IMR-90 (cell line): ENCODE measurements at regions not wholly inside any gene's neighbourhood (a gene's known extent, or its start where the extent isn't known, plus 50 kb on each side); places are given as distances from the start of the nearest gene placed in this dataset.

ENCODE experiments used
- ATAC-seq: fragments of 200-7000 bp; cut with Tn5 transposase; 2 replicates; pipeline ENCODE4 v1.9.1; 2020; ENCODE audit warnings: low read depth, mild to moderate bottlenecking, moderate library complexity
- BruUV-seq: library from RNA; stranded (reverse); fragments of 400-500 nt; replicated peaks from 2 replicates; lab custom pipeline; 2021; lab: Mats Ljungman, UMichigan
- CTCF ChIA-PET: fragments of 300-600 bp; formaldehyde crosslinking; extraction: SDS; loops from one replicate; lab custom pipeline; 2021; ENCODE audit warnings: antibody characterized with exemption; lab: Yijun Ruan, JAX
- POLR2A ChIA-PET: fragments of 300-600 bp; sonication (Branson Sonifier 250); formaldehyde crosslinking; loops from one replicate; lab custom pipeline; 2022; ENCODE audit warnings: antibody characterized with exemption; ENCODE audit not compliant: unreplicated experiment; lab: Charles Lee
- DNase-seq: peaks from one replicate; pipeline ENCODE4 v3.0.0; 2013
- H2AFZ ChIP-seq: replicated peaks from 2 replicates; pipeline ENCODE3; 2013; ENCODE audit warnings: low read length, mild to moderate bottlenecking; ENCODE audit not compliant: poor library complexity
- H2AK5ac ChIP-seq: 2 replicates; pipeline ENCODE4 v1.6.1; 2013; ENCODE audit warnings: low read depth, low read length, inconsistent platforms
- H2AK9ac ChIP-seq: replicated peaks from 2 replicates; pipeline ENCODE3; 2013; ENCODE audit warnings: mild to moderate bottlenecking, low read depth, low read length, moderate library complexity; ENCODE audit not compliant: poor library complexity
- H2BK120ac ChIP-seq: 2 replicates; pipeline ENCODE4 v1.6.1; 2013; ENCODE audit warnings: low read depth, low read length, inconsistent platforms
- H2BK15ac ChIP-seq: 3 replicates; pipeline ENCODE4 v1.6.1; 2013; ENCODE audit warnings: low read depth, low read length, inconsistent platforms
- H2BK20ac ChIP-seq: 2 replicates; pipeline ENCODE4 v1.6.1; 2013; ENCODE audit warnings: low read depth, mild to moderate bottlenecking, inconsistent platforms, low read length, moderate library complexity
- H2BK5ac ChIP-seq: 2 replicates; pipeline ENCODE4 v1.6.1; 2013; ENCODE audit warnings: mild to moderate bottlenecking, low read depth, low read length, inconsistent platforms; ENCODE audit not compliant: poor library complexity, severe bottlenecking
- H3K14ac ChIP-seq: replicated peaks from 2 replicates; pipeline ENCODE4 v1.6.1; 2013; ENCODE audit warnings: low read depth, low read length, inconsistent platforms
- H3K18ac ChIP-seq: 2 replicates; pipeline ENCODE4 v1.6.1; 2013; ENCODE audit warnings: low read depth, low read length, control low read depth
- H3K23ac ChIP-seq: 2 replicates; pipeline ENCODE4 v1.6.1; 2013; ENCODE audit warnings: low read depth, low read length, inconsistent platforms
- H3K27ac ChIP-seq: 2 replicates; pipeline ENCODE4 v1.5.1; 2013; ENCODE audit warnings: mild to moderate bottlenecking, control low read depth, low read length; ENCODE audit not compliant: insufficient read depth
- H3K27me3 ChIP-seq: 2 replicates; pipeline ENCODE4 v1.6.1; 2013; ENCODE audit warnings: low read length; ENCODE audit not compliant: control insufficient read depth, insufficient read depth
- H3K36me3 ChIP-seq: 2 replicates; pipeline ENCODE4 v1.6.1; 2013; ENCODE audit warnings: low read length, mixed read lengths; ENCODE audit not compliant: control insufficient read depth, insufficient read depth
- H3K4ac ChIP-seq: 2 replicates; pipeline ENCODE4 v1.6.1; 2013; ENCODE audit warnings: low read depth, low read length, inconsistent platforms
- H3K4me1 ChIP-seq: 2 replicates; pipeline ENCODE4 v1.6.1; 2013; ENCODE audit warnings: low read length, mixed read lengths; ENCODE audit not compliant: control insufficient read depth, insufficient read depth
- H3K4me2 ChIP-seq: 2 replicates; pipeline ENCODE4 v1.6.1; 2013; ENCODE audit warnings: low read depth, mild to moderate bottlenecking, control low read depth, low read length, moderate library complexity
- H3K4me3 ChIP-seq: 2 replicates; pipeline ENCODE4 v1.5.1; 2013; ENCODE audit warnings: low read depth, mild to moderate bottlenecking, control low read depth, low read length, moderate library complexity; ENCODE audit not compliant: insufficient read depth
- H3K56ac ChIP-seq: 2 replicates; pipeline ENCODE4 v1.6.1; 2013; ENCODE audit warnings: low read length, inconsistent platforms; ENCODE audit not compliant: insufficient read depth; ENCODE audit errors: extremely low read depth
- H3K79me1 ChIP-seq, 2 experiments: 2 replicates each; pipeline ENCODE4 v1.6.1; 2013; ENCODE audit warnings: low read length in 2 of 2, inconsistent platforms in 1 of 2, low read depth in 1 of 2
- H3K9ac ChIP-seq: 2 replicates; pipeline ENCODE4 v1.6.1; 2013; ENCODE audit warnings: low read depth, low read length, control low read depth
- H3K9me1 ChIP-seq: 2 replicates; pipeline ENCODE4 v1.6.1; 2013; ENCODE audit warnings: low read length, inconsistent platforms; ENCODE audit not compliant: insufficient read depth
- H3K9me3 ChIP-seq: 2 replicates; pipeline ENCODE4 v1.6.1; 2013; ENCODE audit warnings: low read length; ENCODE audit not compliant: control insufficient read depth, insufficient read depth
- H4K20me1 ChIP-seq: 2 replicates; pipeline ENCODE4 v1.6.1; 2013; ENCODE audit warnings: low read length, inconsistent platforms; ENCODE audit not compliant: insufficient read depth
- H4K5ac ChIP-seq: 2 replicates; pipeline ENCODE4 v1.6.1; 2013; ENCODE audit warnings: mild to moderate bottlenecking, low read depth, low read length, control low read depth
- H4K8ac ChIP-seq, 2 experiments: 2 replicates each; pipeline ENCODE4 v1.6.1; 2013; ENCODE audit warnings: low read depth in 2 of 2, low read length in 2 of 2, control low read depth in 1 of 2, inconsistent platforms in 1 of 2
- H4K91ac ChIP-seq: 2 replicates; pipeline ENCODE4 v1.6.1; 2013; ENCODE audit warnings: low read depth, low read length, inconsistent platforms; ENCODE audit not compliant: insufficient read depth
- BHLHE40 ChIP-seq: fragments of 150-350 bp; IDR thresholded peaks from 2 replicates; pipeline ENCODE4 v1.6.1; 2016; ENCODE audit warnings: mild to moderate bottlenecking, low read depth, low read length
- CEBPB ChIP-seq: IDR thresholded peaks from 2 replicates; pipeline ENCODE4 v1.6.1; 2012; ENCODE audit warnings: low read depth, low read length, improper control_type of control experiment
- CHD1 ChIP-seq: IDR thresholded peaks from 2 replicates; pipeline ENCODE4 v1.6.1; 2012; ENCODE audit warnings: low read depth, low read length, improper control_type of control experiment
- CTCF ChIP-seq: conservative IDR thresholded peaks from 2 replicates; pipeline ENCODE4 v1.5.1; 2012; ENCODE audit warnings: mild to moderate bottlenecking, low read depth, low read length, improper control_type of control experiment
- ELK1 ChIP-seq: fragments of 150-350 bp; IDR thresholded peaks from 2 replicates; pipeline ENCODE4 v1.6.1; 2016; ENCODE audit warnings: low read depth, mild to moderate bottlenecking, low read length, moderate library complexity, borderline replicate concordance
- FOS ChIP-seq: fragments of 150-350 bp; IDR thresholded peaks from 2 replicates; pipeline ENCODE4 v1.6.1; 2016; ENCODE audit warnings: low read depth, low read length
- MAFK ChIP-seq: IDR thresholded peaks from 2 replicates; pipeline ENCODE4 v1.6.1; 2012; ENCODE audit warnings: low read depth, low read length, improper control_type of control experiment
- MAZ ChIP-seq: IDR thresholded peaks from 2 replicates; pipeline ENCODE4 v1.6.1; 2012; ENCODE audit warnings: low read depth, mild to moderate bottlenecking, low read length, improper control_type of control experiment, moderate library complexity, borderline replicate concordance
- MXI1 ChIP-seq: IDR thresholded peaks from 2 replicates; pipeline ENCODE4 v1.6.1; 2012; ENCODE audit warnings: low read depth, mild to moderate bottlenecking, low read length, moderate library complexity, borderline replicate concordance
- NFE2L2 ChIP-seq: fragments of 150-350 bp; IDR thresholded peaks from 2 replicates; pipeline ENCODE4 v1.6.1; 2016; ENCODE audit warnings: low read depth, mild to moderate bottlenecking, low read length
- POLR2A ChIP-seq: IDR thresholded peaks from 2 replicates; pipeline ENCODE4 v1.6.1; 2012; ENCODE audit warnings: mild to moderate bottlenecking, low read depth, low read length
- RAD21 ChIP-seq: IDR thresholded peaks from 2 replicates; pipeline ENCODE4 v1.6.1; 2012; ENCODE audit warnings: low read length, improper control_type of control experiment
- RCOR1 ChIP-seq: IDR thresholded peaks from 2 replicates; pipeline ENCODE4 v1.6.1; 2012; ENCODE audit warnings: mild to moderate bottlenecking, low read length, improper control_type of control experiment; ENCODE audit not compliant: insufficient replicate concordance
- RFX5 ChIP-seq: IDR thresholded peaks from 2 replicates; pipeline ENCODE4 v1.8.0; 2012; ENCODE audit warnings: low read depth, mild to moderate bottlenecking, low read length, moderate library complexity
- SMC3 ChIP-seq: fragments of 150-350 bp; IDR thresholded peaks from 2 replicates; pipeline ENCODE4 v1.6.1; 2016; ENCODE audit warnings: low read depth, mild to moderate bottlenecking, antibody characterized with exemption, low read length, moderate library complexity
- USF2 ChIP-seq: fragments of 150-350 bp; IDR thresholded peaks from 2 replicates; pipeline ENCODE4 v1.6.1; 2017; ENCODE audit warnings: mild to moderate bottlenecking, antibody characterized with exemption, low read length, low read depth
- dilution Hi-C: fragments of 300-500 bp; cut with HindIII; formaldehyde crosslinking; loops from one replicate; pipeline ENCODE4 v1.14.3; 2018; ENCODE audit warnings: low sequenced_read_pairs; ENCODE audit not compliant: unreplicated experiment
- in situ Hi-C: fragments of 300-500 bp; cut with MboI; formaldehyde crosslinking; loops from 3 replicates; pipeline ENCODE4 v1.14.3; 2019; ENCODE audit warnings: low sequenced_read_pairs, inconsistent platforms, mixed read lengths
- intact Hi-C: fragments of 100-400 bp; cut with micrococcal nuclease; formaldehyde crosslinking; loops from 2 replicates; pipeline ENCODE4 v1.10.0; 2022

- Histone ChIP-seq H3K9ac (no peak overlapping the region), H3K4ac (no peak overlapping the region), H4K20me1 (no peaks in the 10 kb centered on the region), H3K27ac (no peak overlapping the region), H2BK20ac (no peak overlapping the region), H3K56ac (no peak overlapping the region), H3K14ac (no peak overlapping the region), H3K4me3 (no peak overlapping the region), H3K27me3 (no peaks in the 10 kb centered on the region), H3K4me2 (no peak overlapping the region), H2AK9ac (no peak overlapping the region), H2BK15ac (no peak overlapping the region), H4K5ac (no peak overlapping the region), H4K8ac (no peak overlapping the region), H3K9me1 (no peaks in the 10 kb centered on the region), H3K4me1 (no peaks in the 10 kb centered on the region), H2BK5ac (no peak overlapping the region), H3K79me1 (no peaks in the 10 kb centered on the region), H3K18ac (no peak overlapping the region), H2BK120ac (no peak overlapping the region), H3K36me3 (no peaks in the 10 kb centered on the region), H3K9me3 (peaks cover 5% of the 10 kb centered on the region), H4K91ac (no peak overlapping the region), H2AK5ac (no peak overlapping the region), H2AFZ (no peak overlapping the region), H3K23ac (no peak overlapping the region)
- dilution Hi-C loops: no loop called here
- intact Hi-C loops: no loop called here
- ChIA-PET CTCF (no interaction called here), POLR2A (no interaction called here)
- no peak for DNase-seq
- no TSS peak for BruUV-seq
- in situ Hi-C loops: no loop called here
- no peak for ATAC-seq
- TF ChIP-seq FOS (no peak), USF2 (no peak), SMC3 (no peak), NFE2L2 (no peak), POLR2A (no peak), ELK1 (no peak), RAD21 (no peak), CHD1 (no peak), CTCF (no peak), RFX5 (no peak), CEBPB (no peak), MXI1 (no peak), MAFK (no peak), MAZ (no peak), RCOR1 (no peak), BHLHE40 (no peak)
Observed at GRCh38 chr18:66895631-66896030, 291.7 kb upstream of the CDH19 start.
